Breast epithelium (tissue), 3 donors: ENCODE measurements at regions not wholly inside any gene's neighbourhood (a gene's known extent, or its start where the extent isn't known, plus 50 kb on each side); places are given as distances from the start of the nearest gene placed in this dataset.

Experiments
- POLR2A ChIP-seq: fragments of 450-650 bp; IDR thresholded peaks from one replicate; pipeline ENCODE4 v1.6.1; 2016; ENCODE audit warnings: antibody characterized with exemption, mild to moderate bottlenecking, moderate library complexity
- POLR2AphosphoS5 ChIP-seq, 3 donors: sonication (generic); formaldehyde crosslinking; IDR thresholded peaks; one replicate each; pipeline ENCODE4 v1.6.1; 2017; ENCODE audit warnings: antibody characterized with exemption in 3 of 3
- TF ChIP-seq, protein P1 (sequence below), 3 donors: fragments of 450-650 bp; IDR thresholded peaks; one replicate each; pipeline ENCODE4 v1.5.1; 2016 to 2017; ENCODE audit warnings: antibody characterized with exemption in 3 of 3, mild to moderate bottlenecking in 3 of 3, moderate library complexity in 3 of 3

DNA sequence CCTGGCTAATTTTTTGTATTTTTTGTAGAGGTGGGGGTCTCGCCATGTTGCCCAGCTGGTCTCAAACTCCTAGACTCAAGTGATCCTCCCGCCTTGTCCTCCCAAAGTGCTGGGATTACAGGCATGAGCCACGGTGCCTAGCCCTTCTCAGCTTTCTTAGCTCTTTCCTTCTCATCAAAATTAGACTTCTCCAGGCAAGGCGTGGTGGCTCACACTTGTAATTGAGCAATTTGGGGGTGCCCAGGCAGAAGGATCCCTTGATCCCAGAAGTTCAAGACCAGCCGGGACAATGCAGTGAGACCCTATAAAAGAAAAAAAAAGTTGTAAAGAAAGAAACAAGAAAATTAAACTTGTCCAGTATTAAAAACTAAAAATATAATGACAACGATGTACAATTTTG, 112.6 kb upstream of the ERRFI1 start:
- TF ChIP-seq POLR2A: no peak
- TF ChIP-seq, protein P1, sequence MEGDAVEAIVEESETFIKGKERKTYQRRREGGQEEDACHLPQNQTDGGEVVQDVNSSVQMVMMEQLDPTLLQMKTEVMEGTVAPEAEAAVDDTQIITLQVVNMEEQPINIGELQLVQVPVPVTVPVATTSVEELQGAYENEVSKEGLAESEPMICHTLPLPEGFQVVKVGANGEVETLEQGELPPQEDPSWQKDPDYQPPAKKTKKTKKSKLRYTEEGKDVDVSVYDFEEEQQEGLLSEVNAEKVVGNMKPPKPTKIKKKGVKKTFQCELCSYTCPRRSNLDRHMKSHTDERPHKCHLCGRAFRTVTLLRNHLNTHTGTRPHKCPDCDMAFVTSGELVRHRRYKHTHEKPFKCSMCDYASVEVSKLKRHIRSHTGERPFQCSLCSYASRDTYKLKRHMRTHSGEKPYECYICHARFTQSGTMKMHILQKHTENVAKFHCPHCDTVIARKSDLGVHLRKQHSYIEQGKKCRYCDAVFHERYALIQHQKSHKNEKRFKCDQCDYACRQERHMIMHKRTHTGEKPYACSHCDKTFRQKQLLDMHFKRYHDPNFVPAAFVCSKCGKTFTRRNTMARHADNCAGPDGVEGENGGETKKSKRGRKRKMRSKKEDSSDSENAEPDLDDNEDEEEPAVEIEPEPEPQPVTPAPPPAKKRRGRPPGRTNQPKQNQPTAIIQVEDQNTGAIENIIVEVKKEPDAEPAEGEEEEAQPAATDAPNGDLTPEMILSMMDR (IDR thresholded peaks at IDR 0.05): no peak
- TF ChIP-seq POLR2AphosphoS5 (IDR thresholded peaks at IDR 0.05): no peak
